SJSA1 (cell line): ENCODE measurements at regions not wholly inside any gene's neighbourhood (a gene's known extent, or its start where the extent isn't known, plus 50 kb on each side); places are given as distances from the start of the nearest gene placed in this dataset.
A peak's percentile ranks its signal among the peaks of the same experiment; 100 is the strongest.

ENCODE experiments used
- DNase-seq, 2 experiments: peaks; one replicate each; pipeline ENCODE4 v3.0.0-alpha.2; 2015 to 2020; ENCODE audit warnings: low spot score in 2 of 2, low read depth in 1 of 2
- H3K27ac ChIP-seq: fragments of 250-450 bp; sonication (Bioruptor Pico); 2 replicates; pipeline ENCODE4 v1.5.1; 2020; ENCODE audit warnings: mild to moderate bottlenecking, moderate library complexity
- H3K27me3 ChIP-seq: fragments of 250-450 bp; sonication (Bioruptor Pico); replicated peaks from 2 replicates; pipeline ENCODE4 v1.5.1; 2020; ENCODE audit warnings: mild to moderate bottlenecking, moderate library complexity
- H3K36me3 ChIP-seq: fragments of 250-450 bp; sonication (Bioruptor Pico); 2 replicates; pipeline ENCODE4 v1.5.1; 2020; ENCODE audit warnings: mild to moderate bottlenecking
- H3K4me1 ChIP-seq: fragments of 250-450 bp; sonication (Bioruptor Pico); replicated peaks from 2 replicates; pipeline ENCODE4 v1.6.1; 2021; ENCODE audit warnings: mild to moderate bottlenecking
- H3K4me3 ChIP-seq: fragments of 250-450 bp; sonication (Bioruptor Pico); 2 replicates; pipeline ENCODE4 v1.5.1; 2020; ENCODE audit warnings: mild to moderate bottlenecking
- H3K9me3 ChIP-seq: fragments of 250-450 bp; sonication (Bioruptor Pico); replicated peaks from 2 replicates; pipeline ENCODE4 v1.5.1; 2020; ENCODE audit warnings: mild to moderate bottlenecking

GRCh38 chr3:104887619-104888018 is 479.1 kb upstream of the ALCAM start:
- no peak for DNase-seq
- no peak overlapping the region for H3K27ac ChIP-seq
- H3K9me3 ChIP-seq = no peaks in the 10 kb centered on the region
- peaks cover 6% of the 10 kb centered on the region; the same call in 1 of the 2 replicates for H3K4me1 ChIP-seq
- no peaks in the 10 kb centered on the region for H3K36me3 ChIP-seq
- no peaks in the 10 kb centered on the region for H3K27me3 ChIP-seq
- no peak overlapping the region for H3K4me3 ChIP-seq

GRCh38 chr3:104892044-104892443 is 474.7 kb upstream of the ALCAM start:
- H3K4me1 ChIP-seq = no peaks in the 10 kb centered on the region
- H3K27ac ChIP-seq = no peak overlapping the region
- no peak for DNase-seq
- H3K4me3 ChIP-seq = no peak overlapping the region
- H3K27me3 ChIP-seq = no peaks in the 10 kb centered on the region
- no peaks in the 10 kb centered on the region for H3K9me3 ChIP-seq
- no peaks in the 10 kb centered on the region for H3K36me3 ChIP-seq

GRCh38 chr3:104896624-104897023 is 470.1 kb upstream of the ALCAM start:
- Histone ChIP-seq H3K4me1 (no peaks in the 10 kb centered on the region), H3K9me3 (no peaks in the 10 kb centered on the region), H3K27me3 (no peaks in the 10 kb centered on the region), H3K27ac (no peak overlapping the region), H3K36me3 (no peaks in the 10 kb centered on the region), H3K4me3 (no peak overlapping the region)
- DNase-seq = no peak

GRCh38 chr3:104901396-104901795 is 465.3 kb upstream of the ALCAM start:
- no peaks in the 10 kb centered on the region for H3K4me1 ChIP-seq
- no peaks in the 10 kb centered on the region for H3K9me3 ChIP-seq
- H3K27me3 ChIP-seq = no peaks in the 10 kb centered on the region
- no peak overlapping the region for H3K27ac ChIP-seq
- DNase-seq = no peak
- H3K36me3 ChIP-seq = no peaks in the 10 kb centered on the region
- no peak overlapping the region for H3K4me3 ChIP-seq

GRCh38 chr3:104903064-104903463 is 463.6 kb upstream of the ALCAM start:
- Histone ChIP-seq H3K36me3 (no peaks in the 10 kb centered on the region), H3K4me1 (peaks cover 11% of the 10 kb centered on the region), H3K27ac (no peak overlapping the region), H3K9me3 (no peaks in the 10 kb centered on the region), H3K4me3 (no peak overlapping the region), H3K27me3 (no peaks in the 10 kb centered on the region)
- no peak for DNase-seq

- DNase-seq = no peak
- peaks cover 27% of the 10 kb centered on the region for H3K4me1 ChIP-seq
- no peaks in the 10 kb centered on the region for H3K9me3 ChIP-seq
- H3K27ac ChIP-seq = no peak overlapping the region
- no peaks in the 10 kb centered on the region for H3K27me3 ChIP-seq
- H3K36me3 ChIP-seq = no peaks in the 10 kb centered on the region
- no peak overlapping the region for H3K4me3 ChIP-seq
Measured at GRCh38 chr3:104906001-104906639, 460.6 kb upstream of the ALCAM start.

GRCh38 chr3:104907507-104907906 is 459.2 kb upstream of the ALCAM start:
- H3K27me3 ChIP-seq = no peaks in the 10 kb centered on the region
- peak overlapping the region; percentile 80 for H3K27ac ChIP-seq
- H3K9me3 ChIP-seq = no peaks in the 10 kb centered on the region
- H3K36me3 ChIP-seq = no peaks in the 10 kb centered on the region
- no peak overlapping the region for H3K4me3 ChIP-seq
- H3K4me1 ChIP-seq = peaks cover 27% of the 10 kb centered on the region
- peak in 1 of 2 experiments; percentile 50 for DNase-seq

GRCh38 chr3:104908761-104909160 is 457.9 kb upstream of the ALCAM start:
- H3K9me3 ChIP-seq = no peaks in the 10 kb centered on the region
- peaks cover 27% of the 10 kb centered on the region for H3K4me1 ChIP-seq
- DNase-seq = peak in 1 of 2 experiments; percentile 30
- no peaks in the 10 kb centered on the region for H3K27me3 ChIP-seq
- H3K27ac ChIP-seq = peak overlapping the region; percentile 80
- no peak overlapping the region for H3K4me3 ChIP-seq
- no peaks in the 10 kb centered on the region for H3K36me3 ChIP-seq

- Histone ChIP-seq H3K4me1 (peaks cover 27% of the 10 kb centered on the region), H3K36me3 (no peaks in the 10 kb centered on the region), H3K4me3 (no peak overlapping the region), H3K27ac (peak overlapping the region; percentile 80), H3K9me3 (no peaks in the 10 kb centered on the region), H3K27me3 (no peaks in the 10 kb centered on the region)
- DNase-seq = peak in 1 of 2 experiments; percentile 36
Measured at GRCh38 chr3:104909198-104909597, 457.5 kb upstream of the ALCAM start.

- Histone ChIP-seq H3K27me3 (no peaks in the 10 kb centered on the region), H3K36me3 (no peaks in the 10 kb centered on the region), H3K9me3 (no peaks in the 10 kb centered on the region), H3K4me1 (peaks cover 27% of the 10 kb centered on the region), H3K27ac (peak overlapping the region; percentile 80), H3K4me3 (no peak overlapping the region)
- DNase-seq = no peak
Measured at GRCh38 chr3:104909721-104910120, 457.0 kb upstream of the ALCAM start.

GRCh38 chr3:104911376-104911775 is 455.3 kb upstream of the ALCAM start:
- Histone ChIP-seq H3K27ac (no peak overlapping the region), H3K4me1 (peaks cover 28% of the 10 kb centered on the region), H3K4me3 (no peak overlapping the region), H3K36me3 (no peaks in the 10 kb centered on the region), H3K9me3 (no peaks in the 10 kb centered on the region), H3K27me3 (no peaks in the 10 kb centered on the region)
- DNase-seq = no peak

- H3K9me3 ChIP-seq = no peaks in the 10 kb centered on the region
- DNase-seq = peak in 1 of 2 experiments; percentile 6
Measured at GRCh38 chr3:104916971-104917370, 449.7 kb upstream of the ALCAM start.

GRCh38 chr3:104920512-104920911 is 446.2 kb upstream of the ALCAM start:
- Histone ChIP-seq H3K9me3 (no peaks in the 10 kb centered on the region), H3K4me1 (peaks cover 13% of the 10 kb centered on the region), H3K27ac (no peak overlapping the region), H3K36me3 (no peaks in the 10 kb centered on the region), H3K4me3 (no peak overlapping the region), H3K27me3 (no peaks in the 10 kb centered on the region)
- DNase-seq = no peak

More at GRCh38 chr3:104916971-104917370, 449.7 kb upstream of the ALCAM start:
- H3K4me3 ChIP-seq = no peak overlapping the region
- H3K4me1 ChIP-seq = peaks cover 13% of the 10 kb centered on the region
- H3K36me3 ChIP-seq = no peaks in the 10 kb centered on the region
- no peaks in the 10 kb centered on the region for H3K27me3 ChIP-seq
- H3K27ac ChIP-seq = peak overlapping the region; percentile 16; the same call in 1 of the 2 replicates

- Histone ChIP-seq H3K27ac (no peak overlapping the region), H3K36me3 (no peaks in the 10 kb centered on the region), H3K9me3 (no peaks in the 10 kb centered on the region; the same call in 1 of the 2 replicates), H3K4me3 (no peak overlapping the region), H3K4me1 (no peaks in the 10 kb centered on the region), H3K27me3 (no peaks in the 10 kb centered on the region)
- no peak for DNase-seq
Measured at GRCh38 chr3:104933972-104934371, 432.7 kb upstream of the ALCAM start.

GRCh38 chr3:104935613-104936012 is 431.1 kb upstream of the ALCAM start:
- Histone ChIP-seq H3K36me3 (no peaks in the 10 kb centered on the region), H3K27ac (no peak overlapping the region), H3K9me3 (no peaks in the 10 kb centered on the region; the same call in 1 of the 2 replicates), H3K4me3 (no peak overlapping the region), H3K27me3 (no peaks in the 10 kb centered on the region), H3K4me1 (no peaks in the 10 kb centered on the region)
- DNase-seq = no peak
